ENCODE measurements at regions not wholly inside any gene's neighbourhood (a gene's known extent, or its start where the extent isn't known, plus 50 kb on each side); places are given as distances from the start of the nearest gene placed in this dataset.
A peak's percentile ranks its signal among the peaks of the same experiment; 100 is the strongest.
"Not testable (repeated sequence)": the region's sequence is repeated elsewhere in the genome, so short reads cannot be mapped to it uniquely, and the experiment has no call there.

GRCh38 chr2:89874810-89875595, 1183.5 kb downstream of the RPIA start:
- not testable (repeated sequence) for DNase-seq; H3K4me3 Mint-ChIP-seq; H3K9me3 Mint-ChIP-seq; H3K27ac Mint-ChIP-seq; H3K36me3 Mint-ChIP-seq; ATAC-seq (ENCODE audit: low read depth in 2 of 2); H3K4me1 Mint-ChIP-seq
- peaks cover 0 to 14% (median 12%) of the 10 kb centered on the region in 3 donors for H3K27me3 Mint-ChIP-seq

GRCh38 chr2:89876445-89876844, 1185.0 kb downstream of the RPIA start:
- not testable (repeated sequence) for H3K27ac Mint-ChIP-seq; H3K9me3 Mint-ChIP-seq; H3K4me1 Mint-ChIP-seq; H3K27me3 Mint-ChIP-seq; H3K4me3 Mint-ChIP-seq; DNase-seq; H3K36me3 Mint-ChIP-seq; ATAC-seq (ENCODE audit: low read depth in 2 of 2)

GRCh38 chr2:89876878-89877277, 1185.4 kb downstream of the RPIA start:
- H3K27me3 Mint-ChIP-seq; H3K27ac Mint-ChIP-seq; ATAC-seq (ENCODE audit: low read depth in 2 of 2); DNase-seq; H3K4me3 Mint-ChIP-seq; H3K4me1 Mint-ChIP-seq; H3K9me3 Mint-ChIP-seq; H3K36me3 Mint-ChIP-seq: not testable (repeated sequence)

- not testable (repeated sequence) for H3K9me3 Mint-ChIP-seq; H3K4me3 Mint-ChIP-seq; H3K27ac Mint-ChIP-seq; H3K27me3 Mint-ChIP-seq; H3K4me1 Mint-ChIP-seq; DNase-seq; H3K36me3 Mint-ChIP-seq; ATAC-seq (ENCODE audit: low read depth in 2 of 2)
Measured at GRCh38 chr2:89882880-89883279, 1191.4 kb downstream of the RPIA start.

GRCh38 chr2:89883624-89884023, 1192.2 kb downstream of the RPIA start:
- not testable (repeated sequence) for DNase-seq; H3K36me3 Mint-ChIP-seq; H3K4me1 Mint-ChIP-seq; H3K27me3 Mint-ChIP-seq; H3K9me3 Mint-ChIP-seq; ATAC-seq (ENCODE audit: low read depth in 2 of 2); H3K27ac Mint-ChIP-seq; H3K4me3 Mint-ChIP-seq

- not testable (repeated sequence) for DNase-seq; H3K4me1 Mint-ChIP-seq; H3K9me3 Mint-ChIP-seq; H3K36me3 Mint-ChIP-seq; H3K4me3 Mint-ChIP-seq; H3K27me3 Mint-ChIP-seq; H3K27ac Mint-ChIP-seq; ATAC-seq (ENCODE audit: low read depth in 2 of 2)
Measured at GRCh38 chr2:89885071-89885470, 1193.6 kb downstream of the RPIA start.

- not testable (repeated sequence) for ATAC-seq (ENCODE audit: low read depth in 2 of 2); H3K27ac Mint-ChIP-seq; H3K4me1 Mint-ChIP-seq; H3K27me3 Mint-ChIP-seq; H3K36me3 Mint-ChIP-seq; H3K9me3 Mint-ChIP-seq; H3K4me3 Mint-ChIP-seq; DNase-seq
Measured at GRCh38 chr2:89888693-89889092, 1197.2 kb downstream of the RPIA start.

GRCh38 chr2:89890185-89890773, 1198.8 kb downstream of the RPIA start:
- not testable (repeated sequence) for H3K27ac Mint-ChIP-seq, H3K4me1 Mint-ChIP-seq

GRCh38 chr2:89894988-89895387, 1203.5 kb downstream of the RPIA start:
- not testable (repeated sequence) for DNase-seq, H3K9me3 Mint-ChIP-seq, H3K27ac Mint-ChIP-seq, H3K27me3 Mint-ChIP-seq, H3K36me3 Mint-ChIP-seq, H3K4me1 Mint-ChIP-seq, H3K4me3 Mint-ChIP-seq
- ATAC-seq (ENCODE audit: low read depth in 2 of 2), result peak; percentile 44 to 60

More at GRCh38 chr2:89890185-89890773, 1198.8 kb downstream of the RPIA start:
- not testable (repeated sequence) for H3K27me3 Mint-ChIP-seq, H3K36me3 Mint-ChIP-seq, DNase-seq, H3K9me3 Mint-ChIP-seq, H3K4me3 Mint-ChIP-seq
- ATAC-seq (ENCODE audit: low read depth in 2 of 2), result peak; percentile 41 to 67

- H3K4me3 Mint-ChIP-seq, H3K9me3 Mint-ChIP-seq, DNase-seq, H3K4me1 Mint-ChIP-seq, H3K36me3 Mint-ChIP-seq, H3K27ac Mint-ChIP-seq, H3K27me3 Mint-ChIP-seq: not testable (repeated sequence)
- peak; percentile 68 to 80 for ATAC-seq (ENCODE audit: low read depth in 2 of 2)
Measured at GRCh38 chr2:89895629-89896028, 1204.2 kb downstream of the RPIA start.

- ATAC-seq (ENCODE audit: low read depth in 2 of 2); H3K36me3 Mint-ChIP-seq; DNase-seq; H3K27ac Mint-ChIP-seq; H3K27me3 Mint-ChIP-seq; H3K4me3 Mint-ChIP-seq; H3K9me3 Mint-ChIP-seq; H3K4me1 Mint-ChIP-seq: not testable (repeated sequence)
Measured at GRCh38 chr2:89927018-89927417, 1235.5 kb downstream of the RPIA start.

GRCh38 chr2:89935436-89935835, 1244.0 kb downstream of the RPIA start:
- Mint-ChIP-seq H3K27ac (peak overlapping the region in 1 of 6 donors; percentile 15), H3K4me1 (peaks cover 14 to 19% (median 19%) of the 10 kb centered on the region in 3 donors)
- H3K9me3 Mint-ChIP-seq; H3K27me3 Mint-ChIP-seq; DNase-seq; ATAC-seq (ENCODE audit: low read depth in 2 of 2); H3K36me3 Mint-ChIP-seq; H3K4me3 Mint-ChIP-seq: not testable (repeated sequence)

GRCh38 chr2:89936011-89936410, 1244.5 kb downstream of the RPIA start:
- H3K4me1 Mint-ChIP-seq, result peaks cover 14 to 19% (median 19%) of the 10 kb centered on the region in 3 donors

GRCh38 chr2:89936559-89936958, 1245.1 kb downstream of the RPIA start:
- not testable (repeated sequence) for H3K27me3 Mint-ChIP-seq, H3K36me3 Mint-ChIP-seq, H3K9me3 Mint-ChIP-seq, DNase-seq
- Mint-ChIP-seq H3K27ac (peak overlapping the region in 2 of 6 donors; percentile 12 to 62), H3K4me1 (peaks cover 14 to 19% (median 19%) of the 10 kb centered on the region in 3 donors), H3K4me3 (peak overlapping the region in 6 of 8 donors; percentile 16 to 57 (median 46))
- ATAC-seq (ENCODE audit: low read depth in 2 of 2), result peak; percentile 26 to 44

More at GRCh38 chr2:89936011-89936410, 1244.5 kb downstream of the RPIA start:
- H3K27me3 Mint-ChIP-seq, H3K9me3 Mint-ChIP-seq, H3K36me3 Mint-ChIP-seq, DNase-seq: not testable (repeated sequence)
- H3K27ac Mint-ChIP-seq, result peak overlapping the region in 1 of 6 donors; percentile 92
- peak in 1 of 2 donors; percentile 36 for ATAC-seq (ENCODE audit: low read depth in 2 of 2)
- H3K4me3 Mint-ChIP-seq, result peak overlapping the region in 2 of 8 donors; percentile 48 to 50

Measured in naive B cell (primary cell).